ENCODE measurements at regions not wholly inside any gene's neighbourhood (a gene's known extent, or its start where the extent isn't known, plus 50 kb on each side); places are given as distances from the start of the nearest gene placed in this dataset.

DNA sequence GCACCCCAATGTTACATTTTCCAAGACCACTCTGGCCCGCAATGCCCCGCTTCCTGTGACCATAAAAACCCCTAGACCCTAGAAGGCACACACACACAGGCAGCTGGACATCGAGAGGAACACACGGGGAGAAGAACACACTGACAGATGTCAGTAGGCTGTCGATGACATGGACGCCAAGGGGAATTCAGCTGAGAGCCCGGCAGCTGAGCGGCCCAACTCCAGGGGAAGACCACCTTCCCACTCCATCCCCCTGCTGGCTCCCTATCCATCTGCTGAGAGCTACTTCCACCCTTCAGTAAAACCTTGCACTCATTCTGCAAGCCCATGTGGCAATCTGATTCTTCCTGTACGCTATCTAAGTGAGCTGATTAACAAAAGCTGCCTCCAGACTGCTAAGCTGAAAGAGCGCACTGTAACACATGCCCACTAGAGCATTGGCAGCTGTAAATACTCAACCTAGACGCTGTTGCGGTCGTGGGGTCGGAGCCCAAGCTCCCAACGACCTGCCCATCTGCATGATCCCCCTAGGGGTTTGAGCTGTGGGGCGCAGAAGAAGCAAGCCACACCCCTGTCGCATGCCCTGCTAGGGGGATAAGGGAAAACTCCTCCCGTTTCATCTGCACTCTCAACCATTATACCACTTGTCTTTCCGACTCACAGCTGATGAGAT, 843.6 kb upstream of the POT1 start:
- Histone ChIP-seq H4K20me1 (ENCODE audit: low read depth, low read length) (no peaks in the 10 kb centered on the region), H3K9me2 (replicated peaks; ENCODE audit: insufficient read depth, low read length) (no peaks in the 10 kb centered on the region), H3K9ac (ENCODE audit: low read length) (no peak overlapping the region), H2AFZ (ENCODE audit: low read depth, low read length, severe bottlenecking) (no peak overlapping the region), H3K27ac (ENCODE audit: low read depth, low read length) (no peak overlapping the region), H3K36me3 (ENCODE audit: low read length) (no peaks in the 10 kb centered on the region), H3K4me3 (ENCODE audit: insufficient read depth, low read length, poor library complexity, severe bottlenecking) (no peak overlapping the region), H3K4me2 (ENCODE audit: low read depth, low read length, poor library complexity, severe bottlenecking) (no peak overlapping the region), H3F3A (ENCODE audit: insufficient read depth) (no peaks in the 10 kb centered on the region), H3K27me3 (ENCODE audit: low read length) (no peaks in the 10 kb centered on the region), H3K9me3 (ENCODE audit: insufficient read depth, low read length) (no peaks in the 10 kb centered on the region), H3K79me2 (ENCODE audit: insufficient read depth, low read length) (no peaks in the 10 kb centered on the region)
- TF ChIP-seq, protein P1, sequence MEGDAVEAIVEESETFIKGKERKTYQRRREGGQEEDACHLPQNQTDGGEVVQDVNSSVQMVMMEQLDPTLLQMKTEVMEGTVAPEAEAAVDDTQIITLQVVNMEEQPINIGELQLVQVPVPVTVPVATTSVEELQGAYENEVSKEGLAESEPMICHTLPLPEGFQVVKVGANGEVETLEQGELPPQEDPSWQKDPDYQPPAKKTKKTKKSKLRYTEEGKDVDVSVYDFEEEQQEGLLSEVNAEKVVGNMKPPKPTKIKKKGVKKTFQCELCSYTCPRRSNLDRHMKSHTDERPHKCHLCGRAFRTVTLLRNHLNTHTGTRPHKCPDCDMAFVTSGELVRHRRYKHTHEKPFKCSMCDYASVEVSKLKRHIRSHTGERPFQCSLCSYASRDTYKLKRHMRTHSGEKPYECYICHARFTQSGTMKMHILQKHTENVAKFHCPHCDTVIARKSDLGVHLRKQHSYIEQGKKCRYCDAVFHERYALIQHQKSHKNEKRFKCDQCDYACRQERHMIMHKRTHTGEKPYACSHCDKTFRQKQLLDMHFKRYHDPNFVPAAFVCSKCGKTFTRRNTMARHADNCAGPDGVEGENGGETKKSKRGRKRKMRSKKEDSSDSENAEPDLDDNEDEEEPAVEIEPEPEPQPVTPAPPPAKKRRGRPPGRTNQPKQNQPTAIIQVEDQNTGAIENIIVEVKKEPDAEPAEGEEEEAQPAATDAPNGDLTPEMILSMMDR (IDR thresholded peaks at IDR 0.05; ENCODE audit: insufficient read depth, low read length, poor library complexity, severe bottlenecking): no peak
- TF ChIP-seq EZH2phosphoT487 (conservative IDR thresholded peaks at IDR 0.05; ENCODE audit: low read length): no peak

DNA sequence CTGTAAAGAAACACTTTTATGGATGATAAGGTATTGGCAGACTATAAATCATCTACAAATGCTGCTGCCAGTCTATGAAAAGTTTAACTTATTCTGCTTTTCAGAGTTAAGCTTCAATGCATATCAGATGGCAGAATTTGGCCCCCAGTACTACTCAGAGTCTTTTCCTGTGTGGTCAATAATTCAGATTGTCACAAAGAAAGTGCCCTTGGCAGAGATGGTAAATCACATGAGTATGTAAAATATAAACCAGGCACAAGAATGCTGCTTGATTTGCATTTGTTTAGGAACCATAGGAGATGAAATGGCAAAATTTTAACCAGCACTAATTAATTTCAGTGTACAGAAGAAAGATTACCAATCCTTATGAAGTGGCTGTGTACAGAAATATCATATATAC, 818.3 kb upstream of the POT1 start:
- Histone ChIP-seq H3K36me3 (ENCODE audit: low read length) (no peaks in the 10 kb centered on the region), H3K9ac (ENCODE audit: low read length) (no peak overlapping the region), H4K20me1 (ENCODE audit: low read depth, low read length) (no peaks in the 10 kb centered on the region), H3K9me3 (ENCODE audit: insufficient read depth, low read length) (no peaks in the 10 kb centered on the region), H3K27me3 (ENCODE audit: low read length) (no peaks in the 10 kb centered on the region), H3K4me3 (ENCODE audit: insufficient read depth, low read length, poor library complexity, severe bottlenecking) (no peak overlapping the region), H3K9me2 (replicated peaks; ENCODE audit: insufficient read depth, low read length) (no peaks in the 10 kb centered on the region), H3K79me2 (ENCODE audit: insufficient read depth, low read length) (no peaks in the 10 kb centered on the region), H3K4me2 (ENCODE audit: low read depth, low read length, poor library complexity, severe bottlenecking) (no peak overlapping the region), H3K27ac (ENCODE audit: low read depth, low read length) (no peak overlapping the region), H3F3A (ENCODE audit: insufficient read depth) (no peaks in the 10 kb centered on the region), H2AFZ (ENCODE audit: low read depth, low read length, severe bottlenecking) (no peak overlapping the region)
- no peak for TF ChIP-seq EZH2phosphoT487 (conservative IDR thresholded peaks at IDR 0.05; ENCODE audit: low read length)
- TF ChIP-seq, protein P1 (IDR thresholded peaks at IDR 0.05; ENCODE audit: insufficient read depth, low read length, poor library complexity, severe bottlenecking): no peak

DNA sequence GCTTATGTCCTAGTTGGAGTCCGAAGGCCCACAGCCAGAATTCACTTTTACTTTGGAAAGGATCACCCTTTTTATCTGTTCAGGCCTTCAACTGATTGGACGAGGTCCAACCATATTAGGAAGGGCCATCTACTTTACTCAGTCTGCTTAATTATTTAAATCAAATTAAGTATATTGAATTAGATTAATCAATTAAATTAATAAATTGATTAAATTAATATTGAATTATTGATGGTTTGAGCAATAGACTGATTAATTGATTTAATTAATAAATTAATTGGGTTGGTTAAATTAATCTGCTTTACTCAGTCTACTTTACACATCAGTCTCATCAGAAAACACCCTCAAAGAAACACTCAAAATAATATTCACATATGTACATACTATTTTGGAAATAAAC, 816.9 kb upstream of the POT1 start:
- Histone ChIP-seq H3F3A (ENCODE audit: insufficient read depth) (no peaks in the 10 kb centered on the region), H3K4me2 (ENCODE audit: low read depth, low read length, poor library complexity, severe bottlenecking) (no peak overlapping the region), H3K9me2 (replicated peaks; ENCODE audit: insufficient read depth, low read length) (no peaks in the 10 kb centered on the region), H3K27ac (ENCODE audit: low read depth, low read length) (no peak overlapping the region), H2AFZ (ENCODE audit: low read depth, low read length, severe bottlenecking) (no peak overlapping the region), H4K20me1 (ENCODE audit: low read depth, low read length) (no peaks in the 10 kb centered on the region), H3K4me3 (ENCODE audit: insufficient read depth, low read length, poor library complexity, severe bottlenecking) (no peak overlapping the region), H3K79me2 (ENCODE audit: insufficient read depth, low read length) (no peaks in the 10 kb centered on the region), H3K36me3 (ENCODE audit: low read length) (no peaks in the 10 kb centered on the region), H3K27me3 (ENCODE audit: low read length) (no peaks in the 10 kb centered on the region), H3K9ac (ENCODE audit: low read length) (no peak overlapping the region), H3K9me3 (ENCODE audit: insufficient read depth, low read length) (no peaks in the 10 kb centered on the region)
- TF ChIP-seq, protein P1 (IDR thresholded peaks at IDR 0.05; ENCODE audit: insufficient read depth, low read length, poor library complexity, severe bottlenecking): no peak
- no peak for TF ChIP-seq EZH2phosphoT487 (conservative IDR thresholded peaks at IDR 0.05; ENCODE audit: low read length)
